ENCODE measurements at regions not wholly inside any gene's neighbourhood (a gene's known extent, or its start where the extent isn't known, plus 50 kb on each side); places are given as distances from the start of the nearest gene placed in this dataset.

DNA sequence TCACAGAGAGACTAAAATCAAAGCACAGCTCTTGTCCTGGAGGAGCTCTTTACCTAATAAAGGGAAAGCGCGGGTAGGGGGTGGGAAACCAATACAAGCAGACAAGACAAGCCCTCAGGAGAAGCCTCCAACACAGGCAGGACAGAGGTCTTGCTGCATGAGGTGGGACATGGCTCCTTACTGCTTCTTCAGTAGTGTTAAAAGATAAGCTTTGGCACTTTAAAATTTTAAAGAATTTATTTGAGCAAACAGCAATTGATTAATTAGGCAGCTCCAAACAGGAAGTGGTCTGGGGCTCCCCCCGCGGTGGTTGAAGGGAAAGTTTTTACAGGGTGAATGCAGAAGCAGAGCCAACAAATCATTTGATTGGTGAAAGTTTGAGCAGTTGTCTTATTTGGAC is 50.3 kb upstream of the MACC1 start:
- H3K4me3 ChIP-seq, result no peak overlapping the region
- H3K4me1 ChIP-seq, result no peaks in the 10 kb centered on the region
- DNase-seq (no peak), FAIRE-seq (no peak), ATAC-seq (no peak)
- H3K36me3 ChIP-seq, result no peaks in the 10 kb centered on the region
- TF ChIP-seq, protein P1, sequence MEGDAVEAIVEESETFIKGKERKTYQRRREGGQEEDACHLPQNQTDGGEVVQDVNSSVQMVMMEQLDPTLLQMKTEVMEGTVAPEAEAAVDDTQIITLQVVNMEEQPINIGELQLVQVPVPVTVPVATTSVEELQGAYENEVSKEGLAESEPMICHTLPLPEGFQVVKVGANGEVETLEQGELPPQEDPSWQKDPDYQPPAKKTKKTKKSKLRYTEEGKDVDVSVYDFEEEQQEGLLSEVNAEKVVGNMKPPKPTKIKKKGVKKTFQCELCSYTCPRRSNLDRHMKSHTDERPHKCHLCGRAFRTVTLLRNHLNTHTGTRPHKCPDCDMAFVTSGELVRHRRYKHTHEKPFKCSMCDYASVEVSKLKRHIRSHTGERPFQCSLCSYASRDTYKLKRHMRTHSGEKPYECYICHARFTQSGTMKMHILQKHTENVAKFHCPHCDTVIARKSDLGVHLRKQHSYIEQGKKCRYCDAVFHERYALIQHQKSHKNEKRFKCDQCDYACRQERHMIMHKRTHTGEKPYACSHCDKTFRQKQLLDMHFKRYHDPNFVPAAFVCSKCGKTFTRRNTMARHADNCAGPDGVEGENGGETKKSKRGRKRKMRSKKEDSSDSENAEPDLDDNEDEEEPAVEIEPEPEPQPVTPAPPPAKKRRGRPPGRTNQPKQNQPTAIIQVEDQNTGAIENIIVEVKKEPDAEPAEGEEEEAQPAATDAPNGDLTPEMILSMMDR (IDR thresholded peaks at IDR 0.05), result no peak
- H3K27me3 ChIP-seq, result no peaks in the 10 kb centered on the region
- H3K9me3 ChIP-seq, result no peaks in the 10 kb centered on the region
- H3K27ac ChIP-seq, result no peak overlapping the region
- intact Hi-C loops (cut with DNase I), result no loop called here
- WGBS, 2 donors, result 53 to 60% methylated on average over 4 of the region's 4 CpGs

DNA sequence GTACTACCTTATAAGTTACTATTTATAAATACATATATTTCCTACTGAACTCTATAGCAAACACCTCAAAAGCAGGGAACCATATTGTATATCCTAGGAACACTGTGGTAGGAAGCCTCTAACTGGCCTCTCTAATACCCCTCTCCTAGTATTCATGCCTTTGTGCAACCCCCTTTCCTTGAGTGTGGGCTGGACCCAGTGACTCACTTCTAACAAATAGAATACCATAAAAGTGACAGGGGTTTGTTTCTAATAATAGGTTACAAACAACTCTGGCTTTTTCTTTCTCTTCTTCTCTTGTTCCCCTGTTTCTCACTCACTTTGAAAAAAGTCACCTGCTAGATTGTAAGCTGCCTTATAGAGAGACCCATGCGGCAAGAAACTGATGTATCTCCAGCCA is 51.6 kb upstream of the MACC1 start:
- no peak for FAIRE-seq
- TF ChIP-seq, protein P1 (IDR thresholded peaks at IDR 0.05), result no peak
- Histone ChIP-seq H3K9me3 (no peaks in the 10 kb centered on the region), H3K4me1 (no peaks in the 10 kb centered on the region), H3K4me3 (no peak overlapping the region), H3K36me3 (no peaks in the 10 kb centered on the region), H3K27ac (no peak overlapping the region), H3K27me3 (no peaks in the 10 kb centered on the region)
- intact Hi-C loops (cut with DNase I), result no loop called here
- 93 to 100% methylated on average over 1 of the region's 1 CpG for WGBS, 2 donors
- no peak for ATAC-seq
- DNase-seq, result no peak

DNA sequence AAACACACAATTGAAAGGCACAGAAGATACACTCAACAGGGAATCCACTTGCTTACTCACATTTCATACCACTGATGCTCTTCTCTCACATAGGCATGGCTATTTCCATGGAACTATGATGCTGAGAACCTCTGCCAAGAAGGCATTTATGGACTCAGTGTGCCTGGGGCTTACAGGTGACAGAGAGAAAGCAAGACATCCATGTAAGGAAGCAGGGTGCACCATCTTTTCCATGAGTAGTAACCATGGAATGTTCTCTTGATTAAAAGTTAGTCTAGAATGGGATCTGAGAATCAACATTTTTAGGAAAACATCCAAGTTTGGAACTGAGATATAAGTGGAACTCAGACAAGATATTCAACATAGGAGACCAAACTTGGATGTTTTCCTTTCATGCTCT is 52.5 kb upstream of the MACC1 start:
- intact Hi-C loops (cut with DNase I), result no loop called here
- FAIRE-seq (no peak), DNase-seq (no peak), ATAC-seq (peak in 1 of 4 donors; percentile 29)
- Histone ChIP-seq H3K4me3 (no peak overlapping the region), H3K27me3 (no peaks in the 10 kb centered on the region), H3K9me3 (no peaks in the 10 kb centered on the region), H3K4me1 (no peaks in the 10 kb centered on the region), H3K27ac (no peak overlapping the region), H3K36me3 (no peaks in the 10 kb centered on the region)
- TF ChIP-seq, protein P1 (IDR thresholded peaks at IDR 0.05), result no peak

DNA sequence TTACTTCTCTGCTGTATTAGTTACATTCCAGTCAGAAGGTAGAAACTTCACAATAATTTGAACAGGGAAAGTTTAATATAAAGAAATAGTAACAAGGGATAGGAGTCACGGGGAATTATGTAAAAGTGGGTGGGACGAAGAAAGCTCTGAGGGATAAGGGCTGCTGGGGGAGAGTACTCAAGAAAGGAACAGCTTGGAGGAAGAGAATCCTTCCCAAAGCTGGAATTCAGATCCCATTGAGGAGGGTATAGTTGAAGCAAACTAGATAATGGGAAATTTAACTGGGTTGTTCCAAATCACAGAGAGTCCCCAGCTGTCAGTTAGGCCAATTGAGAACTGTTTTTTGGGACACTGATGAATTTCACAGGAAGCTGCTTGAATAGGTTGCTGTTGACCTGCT is 53.2 kb upstream of the MACC1 start:
- Histone ChIP-seq H3K36me3 (no peaks in the 10 kb centered on the region), H3K4me3 (no peak overlapping the region), H3K9me3 (no peaks in the 10 kb centered on the region), H3K4me1 (no peaks in the 10 kb centered on the region), H3K27ac (no peak overlapping the region), H3K27me3 (no peaks in the 10 kb centered on the region)
- TF ChIP-seq, protein P1 (IDR thresholded peaks at IDR 0.05), result no peak
- no peak for DNase-seq
- FAIRE-seq, result no peak
- ATAC-seq, result no peak
- intact Hi-C loops (cut with DNase I), result no loop called here
- WGBS, 2 donors, result 86 to 92% methylated on average over 2 of the region's 2 CpGs

DNA sequence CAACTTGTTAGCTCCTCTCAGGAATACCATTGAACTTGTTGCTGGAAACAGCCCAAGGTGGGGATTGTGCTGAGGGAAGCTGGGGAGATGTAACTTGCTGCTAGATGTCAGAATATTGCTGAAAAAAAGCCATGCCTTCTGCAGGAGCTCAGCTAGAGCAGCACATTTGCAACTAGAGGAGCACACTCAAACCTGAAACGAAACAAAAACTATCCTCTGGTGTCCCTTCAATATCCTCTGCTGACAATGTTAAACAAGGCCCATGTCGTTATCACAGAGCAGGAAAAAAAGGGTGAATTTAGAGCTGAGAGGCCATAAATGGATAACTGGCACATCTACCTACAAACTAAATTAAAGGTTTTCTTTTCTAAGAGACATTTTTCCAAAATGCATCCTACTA is 53.7 kb upstream of the MACC1 start:
- Histone ChIP-seq H3K9me3 (no peaks in the 10 kb centered on the region), H3K36me3 (no peaks in the 10 kb centered on the region), H3K4me1 (no peaks in the 10 kb centered on the region), H3K27me3 (no peaks in the 10 kb centered on the region), H3K27ac (no peak overlapping the region), H3K4me3 (no peak overlapping the region)
- ATAC-seq (no peak), DNase-seq (no peak), FAIRE-seq (no peak)
- intact Hi-C loops (cut with DNase I), result no loop called here
- TF ChIP-seq, protein P1 (IDR thresholded peaks at IDR 0.05), result no peak
- WGBS, 2 donors, result 57 to 66% methylated on average over 2 of the region's 2 CpGs

Data from pancreas (tissue), 10 donors.